Umbilical cord (tissue), 1 donor: ENCODE measurements at regions not wholly inside any gene's neighbourhood (a gene's known extent, or its start where the extent isn't known, plus 50 kb on each side); places are given as distances from the start of the nearest gene placed in this dataset.

Experiments used
- DNase-seq: peaks from one replicate; pipeline ENCODE4 v3.0.0-alpha.2; 2015; ENCODE audit warnings: low spot score

DNA sequence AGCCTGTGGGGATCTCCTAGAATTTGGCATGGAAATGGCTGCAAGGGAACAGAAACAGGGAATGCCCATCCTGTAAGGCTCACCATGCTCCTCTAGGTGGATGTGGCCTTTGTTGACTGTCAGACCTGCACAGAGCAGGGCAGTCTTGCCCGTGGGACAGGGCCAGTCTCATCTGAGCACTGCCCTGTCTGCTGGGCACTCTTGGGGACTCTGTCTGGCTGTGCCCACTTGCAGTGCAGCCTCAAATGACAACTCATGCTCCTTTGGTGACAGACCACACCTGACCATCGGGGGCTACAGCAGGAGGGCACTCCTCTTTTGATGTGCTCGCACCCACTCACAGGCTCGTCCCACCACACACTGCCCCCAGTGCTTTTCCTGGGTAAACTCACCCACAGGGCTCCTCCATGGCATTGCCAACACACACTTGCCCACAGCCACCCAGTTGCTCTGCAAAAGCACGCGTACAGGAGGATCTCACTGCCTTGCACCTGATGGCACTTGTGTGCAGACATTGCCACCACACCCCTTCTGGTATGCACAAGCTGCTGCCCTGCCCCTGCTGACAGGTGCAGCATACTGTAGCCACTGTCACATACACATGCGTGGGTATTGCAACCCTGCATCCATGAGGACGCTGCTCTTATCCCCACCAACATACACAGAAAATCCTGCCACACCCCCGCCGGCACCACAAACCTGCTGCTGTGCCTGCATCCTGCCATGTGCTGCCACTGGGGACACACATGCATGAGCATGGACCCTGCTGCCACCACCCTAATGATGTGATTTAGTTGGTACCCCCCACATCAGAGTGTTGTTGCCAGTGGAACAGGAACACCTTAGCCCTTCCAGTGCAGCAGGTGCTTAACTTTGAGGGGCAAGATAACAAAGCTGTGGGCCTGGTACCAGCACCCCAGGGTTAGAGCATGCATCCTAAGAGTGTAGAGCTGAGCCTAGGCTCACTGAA, 100.1 kb upstream of the ARHGEF9 start:
- no peak for DNase-seq

GRCh38 chrX:63869506-63869905, 84.5 kb upstream of the ARHGEF9 start:
- DNase-seq = no peak

- no peak for DNase-seq
Observed at GRCh38 chrX:63855896-63856295, 70.9 kb upstream of the ARHGEF9 start.

DNA sequence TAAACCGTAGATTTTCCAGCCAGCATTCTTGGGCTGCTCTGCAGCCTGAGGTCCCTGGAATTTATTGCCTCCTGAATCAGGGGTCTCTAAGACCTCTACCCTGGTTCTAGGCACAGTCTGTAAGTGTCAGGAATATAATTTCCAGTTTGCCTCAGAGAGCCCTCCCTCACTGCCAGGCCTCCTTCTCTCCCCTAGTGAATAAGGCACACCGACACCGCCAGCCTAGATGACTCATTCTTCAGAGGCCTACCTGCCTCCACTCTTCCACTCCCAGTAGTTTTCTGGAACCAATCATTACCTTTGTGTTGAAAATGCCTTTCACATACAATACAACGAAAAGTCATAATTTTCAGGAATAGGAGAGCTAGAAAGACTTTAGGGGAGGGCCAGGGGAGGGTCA, 50.3 kb upstream of the ARHGEF9 start:
- DNase-seq = no peak
